ENCODE measurements at regions not wholly inside any gene's neighbourhood (a gene's known extent, or its start where the extent isn't known, plus 50 kb on each side); places are given as distances from the start of the nearest gene placed in this dataset.
A peak's percentile ranks its signal among the peaks of the same experiment; 100 is the strongest.

GRCh38 chr13:106096661-106097092, 438.8 kb downstream of the EFNB2 start:
- ATAC-seq (peak; percentile 30), DNase-seq (no peak)
- 67 to 75% methylated on average over 4 of the region's 4 CpGs for WGBS, 2 donors
- TF ChIP-seq CTCF (IDR thresholded peaks at IDR 0.05) (no peak), POLR2A (IDR thresholded peaks at IDR 0.05) (no peak)
- Histone ChIP-seq H3K4me3 (no peak overlapping the region), H3K36me3 (replicated peaks in 1 of 2; ENCODE audit: insufficient read depth in 1 of 2, low read depth in 2 of 2) (no peaks in the 10 kb centered on the region), H3K27me3 (no peaks in the 10 kb centered on the region), H3K9me3 (no peaks in the 10 kb centered on the region), H3K27ac (no peak overlapping the region), H3K4me1 (peaks cover 4% of the 10 kb centered on the region)
- intact Hi-C loops (cut with DNase I), result no loop called here

- no peak for ATAC-seq
- no peaks in the 10 kb centered on the region for H3K36me3 ChIP-seq (replicated peaks in 1 of 2; ENCODE audit: insufficient read depth in 1 of 2, low read depth in 2 of 2)
- H3K4me1 ChIP-seq, result peaks cover 4% of the 10 kb centered on the region
- intact Hi-C loops (cut with DNase I), result no loop called here
- WGBS, 2 donors, result 73 to 88% methylated on average over 4 of the region's 4 CpGs
- no peak overlapping the region for H3K27ac ChIP-seq
- H3K27me3 ChIP-seq, result no peaks in the 10 kb centered on the region
- no peak overlapping the region for H3K4me3 ChIP-seq
- no peak for TF ChIP-seq POLR2A (IDR thresholded peaks at IDR 0.05)
- no peak for TF ChIP-seq CTCF (IDR thresholded peaks at IDR 0.05)
- DNase-seq, result no peak
- no peaks in the 10 kb centered on the region for H3K9me3 ChIP-seq
Observed at GRCh38 chr13:106095919-106096318, 439.5 kb downstream of the EFNB2 start.

GRCh38 chr13:106095406-106095805, 440.1 kb downstream of the EFNB2 start:
- no peak for TF ChIP-seq POLR2A (IDR thresholded peaks at IDR 0.05)
- no peak for TF ChIP-seq CTCF (IDR thresholded peaks at IDR 0.05)
- H3K36me3 ChIP-seq (replicated peaks in 1 of 2; ENCODE audit: insufficient read depth in 1 of 2, low read depth in 2 of 2), result no peaks in the 10 kb centered on the region
- intact Hi-C loops (cut with DNase I), result no loop called here
- no peak for DNase-seq
- H3K27ac ChIP-seq, result no peak overlapping the region
- no peaks in the 10 kb centered on the region for H3K27me3 ChIP-seq
- H3K4me3 ChIP-seq, result no peak overlapping the region
- peaks cover 3% of the 10 kb centered on the region for H3K4me1 ChIP-seq
- ATAC-seq, result no peak
- no peaks in the 10 kb centered on the region for H3K9me3 ChIP-seq
- 73 to 78% methylated on average over 4 of the region's 4 CpGs for WGBS, 2 donors

- Histone ChIP-seq H3K27me3 (no peaks in the 10 kb centered on the region), H3K4me1 (no peaks in the 10 kb centered on the region), H3K36me3 (replicated peaks in 1 of 2; ENCODE audit: insufficient read depth in 1 of 2, low read depth in 2 of 2) (no peaks in the 10 kb centered on the region), H3K4me3 (no peak overlapping the region), H3K9me3 (no peaks in the 10 kb centered on the region), H3K27ac (no peak overlapping the region)
- DNase-seq (no peak), ATAC-seq (no peak)
- intact Hi-C loops (cut with DNase I), result no loop called here
- 54 to 65% methylated on average over 2 of the region's 2 CpGs for WGBS, 2 donors
- TF ChIP-seq CTCF (IDR thresholded peaks at IDR 0.05), result no peak
- no peak for TF ChIP-seq POLR2A (IDR thresholded peaks at IDR 0.05)
Observed at GRCh38 chr13:106090001-106090400, 445.5 kb downstream of the EFNB2 start.

- H3K27ac ChIP-seq, result no peak overlapping the region
- intact Hi-C loops (cut with DNase I), result loop anchor here (10.0 kb wide), 1 partner anchor 435 kb away; no protein-coding TSS in a partner anchor
- no peaks in the 10 kb centered on the region for H3K4me1 ChIP-seq
- H3K36me3 ChIP-seq (replicated peaks in 1 of 2; ENCODE audit: insufficient read depth in 1 of 2, low read depth in 2 of 2), result no peaks in the 10 kb centered on the region
- no peak for TF ChIP-seq POLR2A (IDR thresholded peaks at IDR 0.05)
- no peak for TF ChIP-seq CTCF (IDR thresholded peaks at IDR 0.05)
- no peaks in the 10 kb centered on the region for H3K9me3 ChIP-seq
- DNase-seq, result no peak
- 52 to 55% methylated on average over 8 of the region's 8 CpGs for WGBS, 2 donors
- no peak overlapping the region for H3K4me3 ChIP-seq
- ATAC-seq, result no peak
- no peaks in the 10 kb centered on the region for H3K27me3 ChIP-seq
Observed at GRCh38 chr13:106089261-106089980, 446.0 kb downstream of the EFNB2 start.
